Esophagus (tissue), 2 donors: ENCODE measurements at regions not wholly inside any gene's neighbourhood (a gene's known extent, or its start where the extent isn't known, plus 50 kb on each side); places are given as distances from the start of the nearest gene placed in this dataset.

Experiments used
- H3K27ac ChIP-seq, 2 donors: one replicate each; pipeline ENCODE4 v1.5.1; 2013; ENCODE audit warnings: low read depth in 2 of 2, mild to moderate bottlenecking in 2 of 2, inconsistent platforms in 1 of 2, low read length in 1 of 2, moderate library complexity in 1 of 2
- H3K27me3 ChIP-seq, 2 donors: one replicate each; pipeline ENCODE4 v1.6.1; 2013; ENCODE audit warnings: low read length in 2 of 2, control low read depth in 1 of 2, mild to moderate bottlenecking in 1 of 2; ENCODE audit not compliant: insufficient read depth in 2 of 2, control insufficient read depth in 1 of 2
- H3K36me3 ChIP-seq, 2 donors: one replicate each; pipeline ENCODE4 v1.6.1; 2013; ENCODE audit warnings: low read length in 1 of 2; ENCODE audit not compliant: control insufficient read depth in 2 of 2, insufficient read depth in 2 of 2
- H3K4me1 ChIP-seq, 2 donors: one replicate each; pipeline ENCODE4 v1.6.1; 2013; ENCODE audit warnings: low read length in 1 of 2; ENCODE audit not compliant: control insufficient read depth in 2 of 2, insufficient read depth in 2 of 2
- H3K4me3 ChIP-seq, 2 donors: one replicate each; pipeline ENCODE4 v1.5.1; 2013; ENCODE audit warnings: low read length in 2 of 2, mild to moderate bottlenecking in 2 of 2, low read depth in 1 of 2, moderate library complexity in 1 of 2
- H3K9me3 ChIP-seq, 2 donors: one replicate each; pipeline ENCODE4 v1.6.1; 2013; ENCODE audit warnings: mild to moderate bottlenecking in 2 of 2, low read depth in 1 of 2, low read length in 1 of 2, moderate library complexity in 1 of 2; ENCODE audit not compliant: control insufficient read depth in 2 of 2, insufficient read depth in 1 of 2
- WGBS, 2 donors: extraction: QIAGEN DNeasy Blood & Tissue Kit; methylation state at CpG; one replicate each; pipeline ENCODE4 v1.1.7; 2013; 5-methylcytosine and 5-hydroxymethylcytosine counted together
- donor health status: healthy with polysubstance abuse.
- donor health status: Bipolar disorder and iron deficiency.

GRCh38 chr3:156620901-156621300 lies 53.5 kb upstream of the TIPARP start:
- Histone ChIP-seq H3K27me3 (no peaks in the 10 kb centered on the region), H3K4me1 (no peaks in the 10 kb centered on the region), H3K36me3 (no peaks in the 10 kb centered on the region), H3K4me3 (no peak overlapping the region), H3K27ac (no peak overlapping the region), H3K9me3 (no peaks in the 10 kb centered on the region)
- 86 to 88% methylated on average over 5 of the region's 5 CpGs for WGBS, 2 donors

GRCh38 chr3:156620260-156620659 lies 54.1 kb upstream of the TIPARP start:
- Histone ChIP-seq H3K4me3 (no peak overlapping the region), H3K27me3 (no peaks in the 10 kb centered on the region), H3K9me3 (no peaks in the 10 kb centered on the region), H3K27ac (no peak overlapping the region), H3K36me3 (no peaks in the 10 kb centered on the region), H3K4me1 (no peaks in the 10 kb centered on the region)
- WGBS, 2 donors: 50 to 52% methylated on average over 2 of the region's 2 CpGs

GRCh38 chr3:156619376-156619775 lies 55.0 kb upstream of the TIPARP start:
- 72 to 82% methylated on average over 2 of the region's 2 CpGs for WGBS, 2 donors
- Histone ChIP-seq H3K4me3 (no peak overlapping the region), H3K9me3 (no peaks in the 10 kb centered on the region), H3K27me3 (no peaks in the 10 kb centered on the region), H3K27ac (no peak overlapping the region), H3K36me3 (no peaks in the 10 kb centered on the region), H3K4me1 (no peaks in the 10 kb centered on the region)

- Histone ChIP-seq H3K9me3 (no peaks in the 10 kb centered on the region), H3K27ac (no peak overlapping the region), H3K4me3 (no peak overlapping the region), H3K27me3 (no peaks in the 10 kb centered on the region), H3K36me3 (no peaks in the 10 kb centered on the region), H3K4me1 (no peaks in the 10 kb centered on the region)
Measured at GRCh38 chr3:156617781-156618180, 56.6 kb upstream of the TIPARP start.

GRCh38 chr3:156617145-156617544 lies 57.2 kb upstream of the TIPARP start:
- H3K27ac ChIP-seq: no peak overlapping the region
- H3K36me3 ChIP-seq: no peaks in the 10 kb centered on the region
- no peaks in the 10 kb centered on the region for H3K4me1 ChIP-seq
- no peaks in the 10 kb centered on the region for H3K27me3 ChIP-seq
- no peak overlapping the region for H3K4me3 ChIP-seq
- H3K9me3 ChIP-seq: no peaks in the 10 kb centered on the region

- Histone ChIP-seq H3K4me1 (no peaks in the 10 kb centered on the region), H3K27ac (no peak overlapping the region), H3K4me3 (no peak overlapping the region), H3K9me3 (no peaks in the 10 kb centered on the region), H3K27me3 (no peaks in the 10 kb centered on the region), H3K36me3 (no peaks in the 10 kb centered on the region)
- 41 to 53% methylated on average over 1 of the region's 1 CpG for WGBS, 2 donors
Measured at GRCh38 chr3:156615592-156616173, 58.7 kb upstream of the TIPARP start.

GRCh38 chr3:156614642-156615511 lies 59.5 kb upstream of the TIPARP start:
- Histone ChIP-seq H3K27ac (no peak overlapping the region), H3K4me3 (no peak overlapping the region), H3K27me3 (no peaks in the 10 kb centered on the region), H3K9me3 (no peaks in the 10 kb centered on the region), H3K36me3 (no peaks in the 10 kb centered on the region), H3K4me1 (no peaks in the 10 kb centered on the region)
- WGBS, 2 donors: 63 to 73% methylated on average over 1 of the region's 1 CpG

- Histone ChIP-seq H3K27me3 (peaks cover 0 to 3% of the 10 kb centered on the region in 2 donors), H3K9me3 (no peaks in the 10 kb centered on the region), H3K4me3 (no peak overlapping the region), H3K36me3 (no peaks in the 10 kb centered on the region), H3K27ac (no peak overlapping the region), H3K4me1 (no peaks in the 10 kb centered on the region)
Measured at GRCh38 chr3:156612903-156613302, 58.0 kb upstream of the SSR3 start.

GRCh38 chr3:156611870-156612494 lies 57.1 kb upstream of the SSR3 start:
- H3K4me3 ChIP-seq: no peak overlapping the region
- no peak overlapping the region for H3K27ac ChIP-seq
- H3K4me1 ChIP-seq: no peaks in the 10 kb centered on the region
- peaks cover 0 to 3% of the 10 kb centered on the region in 2 donors for H3K27me3 ChIP-seq
- H3K9me3 ChIP-seq: no peaks in the 10 kb centered on the region
- no peaks in the 10 kb centered on the region for H3K36me3 ChIP-seq
- whole genome bisulfite sequencing, 2 donors: 86 to 87% methylated on average over 2 of the region's 2 CpGs
